HG02588 (cell line): ENCODE measurements at regions not wholly inside any gene's neighbourhood (a gene's known extent, or its start where the extent isn't known, plus 50 kb on each side); places are given as distances from the start of the nearest gene placed in this dataset.
"Not testable (repeated sequence)": the region's sequence is repeated elsewhere in the genome, so short reads cannot be mapped to it uniquely, and the experiment has no call there.

Experiments
- ATAC-seq: cut with Tn5 transposase; IDR thresholded peaks from one replicate; pipeline ENCODE4 v1.9.1; 2021; ENCODE audit warnings: mild to moderate bottlenecking, moderate library complexity; ENCODE audit not compliant: unreplicated experiment

- not testable (repeated sequence) for ATAC-seq
Observed at GRCh38 chr10:9402507-9403195, 1348.2 kb downstream of the GATA3 start.

- ATAC-seq: not testable (repeated sequence)
Observed at GRCh38 chr10:9407201-9407600, 1352.7 kb downstream of the GATA3 start.

GRCh38 chr10:9416331-9416730 lies 1361.8 kb downstream of the GATA3 start:
- ATAC-seq: no peak

- ATAC-seq: no peak
Observed at GRCh38 chr10:9419757-9420156, 1365.3 kb downstream of the GATA3 start.

GRCh38 chr10:9427209-9427608 lies 1372.7 kb downstream of the GATA3 start:
- no peak for ATAC-seq

- ATAC-seq: no peak
Observed at GRCh38 chr10:9437131-9437530, 1382.6 kb downstream of the GATA3 start.

- ATAC-seq: no peak
Observed at GRCh38 chr10:9443758-9444157, 1389.3 kb downstream of the GATA3 start.

GRCh38 chr10:9449530-9449929 lies 1395.0 kb downstream of the GATA3 start:
- ATAC-seq: no peak

- ATAC-seq: no peak
Observed at GRCh38 chr10:9450801-9451200, 1396.3 kb downstream of the GATA3 start.

GRCh38 chr10:9451211-9451773 lies 1396.8 kb downstream of the GATA3 start:
- ATAC-seq: no peak

GRCh38 chr10:9452056-9452455 lies 1397.6 kb downstream of the GATA3 start:
- no peak for ATAC-seq

- not testable (repeated sequence) for ATAC-seq
Observed at GRCh38 chr10:9453871-9454270, 1399.4 kb downstream of the GATA3 start.

- no peak for ATAC-seq
Observed at GRCh38 chr10:9469663-9470205, 1415.2 kb downstream of the GATA3 start.

- no peak for ATAC-seq
Observed at GRCh38 chr10:9470581-9470980, 1416.1 kb downstream of the GATA3 start.

GRCh38 chr10:9501944-9502343 lies 1447.5 kb downstream of the GATA3 start:
- ATAC-seq: no peak

GRCh38 chr10:9504227-9504626 lies 1449.7 kb downstream of the GATA3 start:
- ATAC-seq: no peak

- no peak for ATAC-seq
Observed at GRCh38 chr10:9505546-9505945, 1451.1 kb downstream of the GATA3 start.

GRCh38 chr10:9508606-9509005 lies 1454.1 kb downstream of the GATA3 start:
- no peak for ATAC-seq

- ATAC-seq: no peak
Observed at GRCh38 chr10:9510626-9511025, 1456.1 kb downstream of the GATA3 start.

GRCh38 chr10:9515922-9516321 lies 1461.4 kb downstream of the GATA3 start:
- ATAC-seq: no peak

GRCh38 chr10:9535744-9536143 lies 1481.3 kb downstream of the GATA3 start:
- ATAC-seq: no peak

GRCh38 chr10:9545073-9545472 lies 1472.6 kb upstream of the CELF2 start:
- ATAC-seq: no peak
